Loucy (cell line): ENCODE measurements at regions not wholly inside any gene's neighbourhood (a gene's known extent, or its start where the extent isn't known, plus 50 kb on each side); places are given as distances from the start of the nearest gene placed in this dataset.

Source experiments
- H2AFZ ChIP-seq: fragments of 200-600 bp; sonication (generic); 2 replicates; pipeline ENCODE4 v1.6.0; 2016; ENCODE audit warnings: antibody characterized with exemption, mild to moderate bottlenecking, low read length, moderate library complexity
- H3F3A ChIP-seq: fragments of 200-600 bp; 2 replicates; pipeline ENCODE4 v1.6.0; 2016; ENCODE audit warnings: antibody characterized with exemption, low read depth, mild to moderate bottlenecking
- H3K27me3 ChIP-seq: fragments of 200-600 bp; sonication (generic); 2 replicates; pipeline ENCODE4 v1.6.1; 2014; ENCODE audit warnings: low read length, mild to moderate bottlenecking; ENCODE audit not compliant: insufficient read depth, poor library complexity, severe bottlenecking
- H3K36me3 ChIP-seq: fragments of 200-600 bp; sonication (generic); 2 replicates; pipeline ENCODE4 v1.6.1; 2016; ENCODE audit warnings: low read length; ENCODE audit not compliant: insufficient read depth
- H3K4me1 ChIP-seq: fragments of 200-600 bp; sonication (generic); 2 replicates; pipeline ENCODE4 v1.5.1; 2014; ENCODE audit warnings: low read length, mild to moderate bottlenecking; ENCODE audit not compliant: insufficient read depth, poor library complexity, severe bottlenecking
- H3K4me2 ChIP-seq: fragments of 200-600 bp; sonication (generic); 2 replicates; pipeline ENCODE4 v1.6.0; 2014; ENCODE audit warnings: antibody characterized with exemption, low read length, low read depth, mild to moderate bottlenecking; ENCODE audit not compliant: poor library complexity, severe bottlenecking
- H3K4me3 ChIP-seq: fragments of 200-600 bp; sonication (generic); 2 replicates; pipeline ENCODE4 v1.5.1; 2014; ENCODE audit warnings: low read length, mild to moderate bottlenecking, mixed read lengths; ENCODE audit not compliant: poor library complexity, severe bottlenecking
- H3K79me2 ChIP-seq: fragments of 200-600 bp; sonication (generic); 2 replicates; pipeline ENCODE4 v1.6.1; 2014; ENCODE audit warnings: low read length; ENCODE audit not compliant: insufficient read depth
- H3K9ac ChIP-seq: fragments of 200-600 bp; sonication (generic); 2 replicates; pipeline ENCODE4 v1.6.0; 2014; ENCODE audit warnings: mild to moderate bottlenecking, low read depth, low read length, moderate library complexity; ENCODE audit not compliant: poor library complexity, severe bottlenecking
- H3K9me2 ChIP-seq: fragments of 200-600 bp; sonication (generic); replicated peaks from 2 replicates; pipeline ENCODE4 v1.6.1; 2016; ENCODE audit warnings: low read depth, low read length, mixed read lengths
- H3K9me3 ChIP-seq: fragments of 200-600 bp; sonication (generic); 2 replicates; pipeline ENCODE4 v1.6.1; 2014; ENCODE audit warnings: mild to moderate bottlenecking, antibody characterized with exemption, low read length, low read depth; ENCODE audit not compliant: insufficient read depth
- H4K20me1 ChIP-seq: fragments of 200-600 bp; sonication (generic); 2 replicates; pipeline ENCODE4 v1.6.0; 2014; ENCODE audit warnings: antibody characterized with exemption, low read length, mild to moderate bottlenecking; ENCODE audit not compliant: insufficient read depth, poor library complexity, severe bottlenecking
- EZH2phosphoT487 ChIP-seq: fragments of 200-600 bp; IDR thresholded peaks from 2 replicates; pipeline ENCODE4 v1.6.1; 2018; ENCODE audit warnings: antibody characterized with exemption, mild to moderate bottlenecking, moderate library complexity, borderline replicate concordance
- TF ChIP-seq, protein P1 (sequence below): fragments of 200-600 bp; sonication (generic); conservative IDR thresholded peaks from 2 replicates; pipeline ENCODE4 v1.5.1; 2014; ENCODE audit warnings: mild to moderate bottlenecking, antibody characterized with exemption, low read length

GRCh38 chr7:156151658-156152057 is 339.4 kb upstream of the SHH start:
- H3K27me3 ChIP-seq, result no peaks in the 10 kb centered on the region

DNA sequence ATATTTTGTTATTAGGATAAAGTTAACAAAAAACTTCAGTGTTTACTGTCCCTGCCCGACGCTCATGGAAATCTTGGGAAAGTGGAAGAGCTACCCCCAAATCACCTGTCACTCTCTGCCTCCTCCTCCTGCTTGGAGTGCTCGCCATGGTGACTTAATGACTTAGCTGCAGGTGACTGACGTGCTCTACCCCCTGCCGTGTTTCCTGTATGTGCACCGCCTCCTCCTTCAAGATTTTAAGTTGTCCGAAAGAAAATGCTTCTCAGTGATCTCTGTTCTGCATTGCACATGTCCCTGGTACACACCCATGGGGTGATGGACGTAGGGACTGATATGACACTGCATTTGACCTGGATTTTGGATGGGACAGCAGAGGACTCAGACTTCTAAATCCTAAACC is 338.8 kb upstream of the SHH start:
- no peak overlapping the region for H3K4me2 ChIP-seq
- H4K20me1 ChIP-seq, result no peaks in the 10 kb centered on the region
- H2AFZ ChIP-seq, result no peak overlapping the region
- no peaks in the 10 kb centered on the region for H3K36me3 ChIP-seq
- H3F3A ChIP-seq, result no peaks in the 10 kb centered on the region
- no peak overlapping the region for H3K9ac ChIP-seq
- no peaks in the 10 kb centered on the region for H3K27me3 ChIP-seq
- H3K4me1 ChIP-seq, result no peaks in the 10 kb centered on the region
- no peak for TF ChIP-seq EZH2phosphoT487
- TF ChIP-seq, protein P1, sequence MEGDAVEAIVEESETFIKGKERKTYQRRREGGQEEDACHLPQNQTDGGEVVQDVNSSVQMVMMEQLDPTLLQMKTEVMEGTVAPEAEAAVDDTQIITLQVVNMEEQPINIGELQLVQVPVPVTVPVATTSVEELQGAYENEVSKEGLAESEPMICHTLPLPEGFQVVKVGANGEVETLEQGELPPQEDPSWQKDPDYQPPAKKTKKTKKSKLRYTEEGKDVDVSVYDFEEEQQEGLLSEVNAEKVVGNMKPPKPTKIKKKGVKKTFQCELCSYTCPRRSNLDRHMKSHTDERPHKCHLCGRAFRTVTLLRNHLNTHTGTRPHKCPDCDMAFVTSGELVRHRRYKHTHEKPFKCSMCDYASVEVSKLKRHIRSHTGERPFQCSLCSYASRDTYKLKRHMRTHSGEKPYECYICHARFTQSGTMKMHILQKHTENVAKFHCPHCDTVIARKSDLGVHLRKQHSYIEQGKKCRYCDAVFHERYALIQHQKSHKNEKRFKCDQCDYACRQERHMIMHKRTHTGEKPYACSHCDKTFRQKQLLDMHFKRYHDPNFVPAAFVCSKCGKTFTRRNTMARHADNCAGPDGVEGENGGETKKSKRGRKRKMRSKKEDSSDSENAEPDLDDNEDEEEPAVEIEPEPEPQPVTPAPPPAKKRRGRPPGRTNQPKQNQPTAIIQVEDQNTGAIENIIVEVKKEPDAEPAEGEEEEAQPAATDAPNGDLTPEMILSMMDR, result no peak
- H3K79me2 ChIP-seq, result no peaks in the 10 kb centered on the region
- no peaks in the 10 kb centered on the region for H3K9me2 ChIP-seq
- H3K9me3 ChIP-seq, result no peaks in the 10 kb centered on the region; the same call in 1 of the 2 replicates
- no peak overlapping the region for H3K4me3 ChIP-seq

More at GRCh38 chr7:156151658-156152057, 339.4 kb upstream of the SHH start:
- Histone ChIP-seq H3K9me2 (no peaks in the 10 kb centered on the region), H3K4me1 (no peaks in the 10 kb centered on the region), H3K9ac (no peak overlapping the region), H3K36me3 (no peaks in the 10 kb centered on the region), H2AFZ (no peak overlapping the region), H3K79me2 (no peaks in the 10 kb centered on the region), H4K20me1 (no peaks in the 10 kb centered on the region), H3K4me3 (no peak overlapping the region), H3F3A (no peaks in the 10 kb centered on the region), H3K9me3 (no peaks in the 10 kb centered on the region; the same call in 1 of the 2 replicates), H3K4me2 (no peak overlapping the region)
- TF ChIP-seq EZH2phosphoT487, result no peak
- TF ChIP-seq, protein P1, result no peak

GRCh38 chr7:156148995-156149394 is 336.7 kb upstream of the SHH start:
- TF ChIP-seq, protein P1, result no peak
- TF ChIP-seq EZH2phosphoT487, result no peak
- Histone ChIP-seq H3K4me3 (no peak overlapping the region), H3F3A (no peaks in the 10 kb centered on the region), H3K27me3 (no peaks in the 10 kb centered on the region), H3K79me2 (no peaks in the 10 kb centered on the region), H2AFZ (no peak overlapping the region), H4K20me1 (no peaks in the 10 kb centered on the region), H3K9me2 (no peaks in the 10 kb centered on the region), H3K9me3 (no peaks in the 10 kb centered on the region; the same call in 1 of the 2 replicates), H3K36me3 (no peaks in the 10 kb centered on the region), H3K4me1 (no peaks in the 10 kb centered on the region), H3K4me2 (no peak overlapping the region), H3K9ac (no peak overlapping the region)
